ENCODE measurements at regions not wholly inside any gene's neighbourhood (a gene's known extent, or its start where the extent isn't known, plus 50 kb on each side); places are given as distances from the start of the nearest gene placed in this dataset.

GRCh38 chr14:61893371-61893940 lies 131.2 kb downstream of the SNAPC1 start:
- Histone ChIP-seq H3K79me2 (ENCODE audit: control insufficient read depth, insufficient read depth, low read length) (no peaks in the 10 kb centered on the region), H3K27ac (ENCODE audit: insufficient read depth, low read length) (no peak overlapping the region), H3K4me1 (ENCODE audit: control insufficient read depth, extremely low read depth, insufficient read depth, low read length) (no peaks in the 10 kb centered on the region), H3K9ac (ENCODE audit: insufficient read depth, low read length) (no peak overlapping the region), H3K9me3 (ENCODE audit: control insufficient read depth, insufficient read depth, low read depth, low read length) (no peaks in the 10 kb centered on the region), H3K27me3 (ENCODE audit: control insufficient read depth, insufficient read depth, low read length) (no peaks in the 10 kb centered on the region), H3K36me3 (ENCODE audit: control insufficient read depth, insufficient read depth, low read length) (no peaks in the 10 kb centered on the region), H2AFZ (ENCODE audit: low read length) (no peak overlapping the region), H3K4me3 (replicated peaks in 1 of 4; ENCODE audit: control extremely low read depth in 1 of 4, insufficient read depth in 1 of 4, low read depth in 3 of 4, low read length in 4 of 4) (no peak overlapping the region), H3K4me2 (ENCODE audit: extremely low read depth, insufficient read depth, low read length) (no peak overlapping the region), H4K20me1 (ENCODE audit: control insufficient read depth, extremely low read depth, insufficient read depth, low read length) (no peaks in the 10 kb centered on the region)
- no peak for DNase-seq (ENCODE audit: low read depth in 2 of 2)
- TF ChIP-seq, protein P1, sequence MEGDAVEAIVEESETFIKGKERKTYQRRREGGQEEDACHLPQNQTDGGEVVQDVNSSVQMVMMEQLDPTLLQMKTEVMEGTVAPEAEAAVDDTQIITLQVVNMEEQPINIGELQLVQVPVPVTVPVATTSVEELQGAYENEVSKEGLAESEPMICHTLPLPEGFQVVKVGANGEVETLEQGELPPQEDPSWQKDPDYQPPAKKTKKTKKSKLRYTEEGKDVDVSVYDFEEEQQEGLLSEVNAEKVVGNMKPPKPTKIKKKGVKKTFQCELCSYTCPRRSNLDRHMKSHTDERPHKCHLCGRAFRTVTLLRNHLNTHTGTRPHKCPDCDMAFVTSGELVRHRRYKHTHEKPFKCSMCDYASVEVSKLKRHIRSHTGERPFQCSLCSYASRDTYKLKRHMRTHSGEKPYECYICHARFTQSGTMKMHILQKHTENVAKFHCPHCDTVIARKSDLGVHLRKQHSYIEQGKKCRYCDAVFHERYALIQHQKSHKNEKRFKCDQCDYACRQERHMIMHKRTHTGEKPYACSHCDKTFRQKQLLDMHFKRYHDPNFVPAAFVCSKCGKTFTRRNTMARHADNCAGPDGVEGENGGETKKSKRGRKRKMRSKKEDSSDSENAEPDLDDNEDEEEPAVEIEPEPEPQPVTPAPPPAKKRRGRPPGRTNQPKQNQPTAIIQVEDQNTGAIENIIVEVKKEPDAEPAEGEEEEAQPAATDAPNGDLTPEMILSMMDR (conservative IDR thresholded peaks at IDR 0.05 in 1 of 2, IDR thresholded peaks at IDR 0.05 in 1 of 2; ENCODE audit: low read depth in 1 of 2, low read length in 2 of 2), result no peak
- TF ChIP-seq EZH2 (IDR thresholded peaks at IDR 0.05; ENCODE audit: low read length, missing control alignments), result no peak

- TF ChIP-seq, protein P1 (conservative IDR thresholded peaks at IDR 0.05 in 1 of 2, IDR thresholded peaks at IDR 0.05 in 1 of 2; ENCODE audit: low read depth in 1 of 2, low read length in 2 of 2), result peak; percentile 75 to 79
- no peak for TF ChIP-seq EZH2 (IDR thresholded peaks at IDR 0.05; ENCODE audit: low read length, missing control alignments)
- no peaks in the 10 kb centered on the region for H3K36me3 ChIP-seq (ENCODE audit: control insufficient read depth, insufficient read depth, low read length)
- no peak overlapping the region for H2AFZ ChIP-seq (ENCODE audit: low read length)
- DNase-seq (ENCODE audit: low read depth in 2 of 2), result peak; percentile 57 to 73
- no peak overlapping the region for H3K27ac ChIP-seq (ENCODE audit: insufficient read depth, low read length)
- no peaks in the 10 kb centered on the region for H3K79me2 ChIP-seq (ENCODE audit: control insufficient read depth, insufficient read depth, low read length)
- H3K4me2 ChIP-seq (ENCODE audit: extremely low read depth, insufficient read depth, low read length), result no peak overlapping the region
- H3K4me1 ChIP-seq (ENCODE audit: control insufficient read depth, extremely low read depth, insufficient read depth, low read length), result no peaks in the 10 kb centered on the region
- H4K20me1 ChIP-seq (ENCODE audit: control insufficient read depth, extremely low read depth, insufficient read depth, low read length), result no peaks in the 10 kb centered on the region
- no peaks in the 10 kb centered on the region for H3K27me3 ChIP-seq (ENCODE audit: control insufficient read depth, insufficient read depth, low read length)
- no peak overlapping the region for H3K4me3 ChIP-seq (replicated peaks in 1 of 4; ENCODE audit: control extremely low read depth in 1 of 4, insufficient read depth in 1 of 4, low read depth in 3 of 4, low read length in 4 of 4)
- no peaks in the 10 kb centered on the region for H3K9me3 ChIP-seq (ENCODE audit: control insufficient read depth, insufficient read depth, low read depth, low read length)
- no peak overlapping the region for H3K9ac ChIP-seq (ENCODE audit: insufficient read depth, low read length)
Measured at GRCh38 chr14:61894452-61895077, 132.3 kb downstream of the SNAPC1 start.

DNA sequence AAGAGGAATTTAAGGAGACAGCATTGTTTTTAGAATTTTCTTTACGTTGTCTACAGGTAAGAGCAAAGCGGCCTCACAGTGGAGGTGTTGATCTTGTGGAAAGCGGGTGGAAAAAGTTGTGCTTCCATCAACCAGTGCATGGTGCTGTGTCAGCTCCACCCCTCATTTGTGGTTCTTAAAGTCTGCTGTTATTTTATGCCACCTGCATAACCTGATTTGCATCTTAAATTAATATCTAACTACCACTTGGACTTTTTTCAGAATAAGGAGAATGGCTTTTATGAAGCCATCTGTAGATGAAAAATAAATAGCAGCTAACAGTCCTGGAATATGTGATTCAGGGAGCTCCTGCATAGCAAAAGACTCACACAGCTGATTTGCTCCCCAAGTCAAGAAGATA lies 135.1 kb downstream of the SNAPC1 start:
- H3K4me3 ChIP-seq (replicated peaks in 1 of 4; ENCODE audit: control extremely low read depth in 1 of 4, insufficient read depth in 1 of 4, low read depth in 3 of 4, low read length in 4 of 4), result no peak overlapping the region
- no peaks in the 10 kb centered on the region for H3K79me2 ChIP-seq (ENCODE audit: control insufficient read depth, insufficient read depth, low read length)
- H3K4me2 ChIP-seq (ENCODE audit: extremely low read depth, insufficient read depth, low read length), result no peak overlapping the region
- no peaks in the 10 kb centered on the region for H3K27me3 ChIP-seq (ENCODE audit: control insufficient read depth, insufficient read depth, low read length)
- H4K20me1 ChIP-seq (ENCODE audit: control insufficient read depth, extremely low read depth, insufficient read depth, low read length), result no peaks in the 10 kb centered on the region
- H3K9ac ChIP-seq (ENCODE audit: insufficient read depth, low read length), result no peak overlapping the region
- no peaks in the 10 kb centered on the region for H3K9me3 ChIP-seq (ENCODE audit: control insufficient read depth, insufficient read depth, low read depth, low read length)
- no peak for DNase-seq (ENCODE audit: low read depth in 2 of 2)
- no peak overlapping the region for H2AFZ ChIP-seq (ENCODE audit: low read length)
- no peaks in the 10 kb centered on the region for H3K4me1 ChIP-seq (ENCODE audit: control insufficient read depth, extremely low read depth, insufficient read depth, low read length)
- no peak overlapping the region for H3K27ac ChIP-seq (ENCODE audit: insufficient read depth, low read length)
- no peaks in the 10 kb centered on the region for H3K36me3 ChIP-seq (ENCODE audit: control insufficient read depth, insufficient read depth, low read length)
- TF ChIP-seq, protein P1 (conservative IDR thresholded peaks at IDR 0.05 in 1 of 2, IDR thresholded peaks at IDR 0.05 in 1 of 2; ENCODE audit: low read depth in 1 of 2, low read length in 2 of 2), result no peak
- no peak for TF ChIP-seq EZH2 (IDR thresholded peaks at IDR 0.05; ENCODE audit: low read length, missing control alignments)

Measured in fibroblast of lung (primary cell).